ENCODE measurements at regions not wholly inside any gene's neighbourhood (a gene's known extent, or its start where the extent isn't known, plus 50 kb on each side); places are given as distances from the start of the nearest gene placed in this dataset.

DNA sequence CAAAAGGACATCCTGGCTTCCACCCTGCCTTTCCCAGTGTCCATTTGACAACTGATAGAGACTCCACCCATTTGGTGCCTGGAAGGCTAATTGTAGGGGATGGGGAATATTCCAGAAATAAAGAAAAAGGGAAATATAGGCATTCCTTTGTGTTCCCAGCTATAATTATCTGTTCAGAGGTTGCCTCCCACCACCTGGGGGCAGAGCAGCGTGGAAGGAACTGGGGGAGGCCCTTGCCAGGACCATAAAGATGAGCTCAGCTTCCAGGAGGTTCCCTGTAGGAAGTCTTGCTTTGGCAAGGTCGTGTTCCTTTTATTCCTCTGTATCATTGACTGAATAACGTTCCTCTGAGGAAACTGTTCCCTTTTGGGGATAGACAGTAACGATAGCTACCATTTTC is 214.7 kb downstream of the TFAP2C start:
- no peaks in the 10 kb centered on the region for H3K9me3 Mint-ChIP-seq
- no peaks in the 10 kb centered on the region for H3K36me3 Mint-ChIP-seq (ENCODE audit: low read depth)
- POLR2A ChIA-PET = no interaction called here
- no peak overlapping the region for H3K27ac Mint-ChIP-seq
- H3K27me3 Mint-ChIP-seq = peaks cover 3% of the 10 kb centered on the region
- H3K4me1 Mint-ChIP-seq (ENCODE audit: low read depth) = no peaks in the 10 kb centered on the region
- TF ChIP-seq, protein P1, sequence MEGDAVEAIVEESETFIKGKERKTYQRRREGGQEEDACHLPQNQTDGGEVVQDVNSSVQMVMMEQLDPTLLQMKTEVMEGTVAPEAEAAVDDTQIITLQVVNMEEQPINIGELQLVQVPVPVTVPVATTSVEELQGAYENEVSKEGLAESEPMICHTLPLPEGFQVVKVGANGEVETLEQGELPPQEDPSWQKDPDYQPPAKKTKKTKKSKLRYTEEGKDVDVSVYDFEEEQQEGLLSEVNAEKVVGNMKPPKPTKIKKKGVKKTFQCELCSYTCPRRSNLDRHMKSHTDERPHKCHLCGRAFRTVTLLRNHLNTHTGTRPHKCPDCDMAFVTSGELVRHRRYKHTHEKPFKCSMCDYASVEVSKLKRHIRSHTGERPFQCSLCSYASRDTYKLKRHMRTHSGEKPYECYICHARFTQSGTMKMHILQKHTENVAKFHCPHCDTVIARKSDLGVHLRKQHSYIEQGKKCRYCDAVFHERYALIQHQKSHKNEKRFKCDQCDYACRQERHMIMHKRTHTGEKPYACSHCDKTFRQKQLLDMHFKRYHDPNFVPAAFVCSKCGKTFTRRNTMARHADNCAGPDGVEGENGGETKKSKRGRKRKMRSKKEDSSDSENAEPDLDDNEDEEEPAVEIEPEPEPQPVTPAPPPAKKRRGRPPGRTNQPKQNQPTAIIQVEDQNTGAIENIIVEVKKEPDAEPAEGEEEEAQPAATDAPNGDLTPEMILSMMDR (IDR thresholded peaks at IDR 0.05) = no peak
- intact Hi-C loops (cut with micrococcal nuclease) = no loop called here
- DNase-seq (no peak), ATAC-seq (no peak)
- CTCF ChIA-PET = no interaction called here
- H3K4me3 Mint-ChIP-seq = no peak overlapping the region

DNA sequence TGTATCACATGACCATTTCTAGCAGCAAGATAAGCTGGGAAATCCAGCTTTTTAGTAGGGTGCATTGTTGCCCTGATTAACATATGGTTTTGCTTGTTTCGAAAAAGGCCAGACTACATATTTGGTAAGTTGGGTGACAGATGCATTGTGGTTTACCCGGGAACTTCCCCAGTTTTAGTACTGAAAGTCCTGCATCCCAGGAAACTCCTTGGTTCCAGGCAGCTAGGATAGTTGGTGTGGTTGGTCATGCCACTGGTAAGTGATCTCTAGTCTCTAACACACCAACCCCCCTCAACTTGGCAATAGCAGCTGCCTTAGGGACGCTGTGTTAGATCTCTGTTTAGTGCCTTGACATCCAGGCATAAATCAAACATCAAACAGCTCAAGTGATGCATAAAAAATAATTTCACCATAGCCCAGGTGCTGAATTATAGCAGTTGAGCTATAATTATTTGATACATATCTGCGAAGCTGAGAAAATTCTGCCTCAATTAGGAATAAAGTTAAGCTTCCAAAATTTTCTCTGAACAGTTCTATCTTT is 216.5 kb downstream of the TFAP2C start:
- ATAC-seq (no peak), DNase-seq (no peak)
- no peaks in the 10 kb centered on the region for H3K36me3 Mint-ChIP-seq (ENCODE audit: low read depth)
- H3K4me3 Mint-ChIP-seq = no peak overlapping the region
- CTCF ChIA-PET = no interaction called here
- H3K27ac Mint-ChIP-seq = no peak overlapping the region
- no peaks in the 10 kb centered on the region for H3K4me1 Mint-ChIP-seq (ENCODE audit: low read depth)
- no peaks in the 10 kb centered on the region for H3K9me3 Mint-ChIP-seq
- intact Hi-C loops (cut with micrococcal nuclease) = no loop called here
- TF ChIP-seq, protein P1 (IDR thresholded peaks at IDR 0.05) = no peak
- H3K27me3 Mint-ChIP-seq = peaks cover 3% of the 10 kb centered on the region
- POLR2A ChIA-PET = no interaction called here

DNA sequence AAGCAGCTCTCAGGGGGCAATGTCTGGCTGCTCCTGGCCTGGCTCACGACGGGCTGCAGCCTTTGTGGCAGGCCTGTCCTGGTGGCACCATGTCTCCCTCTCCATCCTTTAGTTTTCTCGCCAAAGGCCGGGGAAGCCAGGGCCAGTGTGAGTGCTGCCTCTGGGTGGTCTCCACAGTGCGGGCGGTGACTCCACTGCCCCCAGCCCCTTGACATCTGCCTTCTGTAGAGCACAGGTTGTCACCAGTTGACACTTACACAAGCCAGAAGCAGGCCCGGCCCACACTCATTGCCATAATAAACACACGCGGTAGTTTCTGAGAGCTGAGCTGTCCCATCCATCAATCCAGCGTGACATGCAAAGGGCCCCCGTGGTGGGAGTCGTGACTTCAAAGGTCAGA is 219.5 kb downstream of the TFAP2C start:
- POLR2A ChIA-PET = no interaction called here
- CTCF ChIA-PET = no interaction called here
- intact Hi-C loops (cut with micrococcal nuclease) = no loop called here
- Mint-ChIP-seq H3K4me3 (no peak overlapping the region), H3K27ac (no peak overlapping the region), H3K9me3 (no peaks in the 10 kb centered on the region), H3K36me3 (ENCODE audit: low read depth) (no peaks in the 10 kb centered on the region), H3K4me1 (ENCODE audit: low read depth) (no peaks in the 10 kb centered on the region), H3K27me3 (peaks cover 3% of the 10 kb centered on the region)
- TF ChIP-seq, protein P1 (IDR thresholded peaks at IDR 0.05) = no peak
- no peak for DNase-seq
- no peak for ATAC-seq

GRCh38 chr20:56851552-56851951 is 222.4 kb downstream of the TFAP2C start:
- Mint-ChIP-seq H3K27ac (no peak overlapping the region), H3K27me3 (no peaks in the 10 kb centered on the region), H3K4me3 (no peak overlapping the region), H3K36me3 (ENCODE audit: low read depth) (no peaks in the 10 kb centered on the region), H3K4me1 (ENCODE audit: low read depth) (no peaks in the 10 kb centered on the region), H3K9me3 (no peaks in the 10 kb centered on the region)
- POLR2A ChIA-PET = no interaction called here
- TF ChIP-seq, protein P1 (IDR thresholded peaks at IDR 0.05) = no peak
- CTCF ChIA-PET = no interaction called here
- intact Hi-C loops (cut with micrococcal nuclease) = no loop called here
- ATAC-seq (no peak), DNase-seq (no peak)

DNA sequence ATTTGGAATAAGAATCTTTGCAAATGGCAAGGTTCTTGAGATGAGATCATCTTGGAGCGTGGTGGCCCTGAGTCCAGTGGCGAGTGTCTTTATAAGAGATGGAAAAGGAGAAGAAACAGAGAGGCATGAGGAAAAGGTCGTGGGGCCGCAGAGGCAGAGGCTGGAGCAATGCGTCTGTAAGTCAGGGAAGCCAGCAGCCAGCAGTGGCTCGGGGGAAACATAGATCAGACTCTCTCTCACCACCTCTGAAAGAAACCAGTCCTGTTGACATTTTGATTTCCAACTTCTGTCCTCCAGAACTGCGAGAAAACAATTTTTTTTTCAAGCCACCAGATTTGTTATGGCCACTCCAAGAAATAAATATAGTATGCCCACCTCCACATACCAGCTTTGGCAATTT is 226.6 kb downstream of the TFAP2C start:
- no peak for DNase-seq
- Mint-ChIP-seq H3K9me3 (no peaks in the 10 kb centered on the region), H3K4me3 (no peak overlapping the region), H3K27ac (no peak overlapping the region), H3K27me3 (peaks cover 4% of the 10 kb centered on the region), H3K36me3 (ENCODE audit: low read depth) (no peaks in the 10 kb centered on the region), H3K4me1 (ENCODE audit: low read depth) (no peaks in the 10 kb centered on the region)
- ATAC-seq = no peak
- intact Hi-C loops (cut with micrococcal nuclease) = no loop called here
- ChIA-PET CTCF (no interaction called here), POLR2A (interaction anchor here (0.6 kb wide), 1 partner anchor 809 kb away, joined by 5 read pairs; no protein-coding TSS in a partner anchor)
- TF ChIP-seq, protein P1 (IDR thresholded peaks at IDR 0.05) = no peak
